COR-L47 (cell line): ENCODE measurements at regions not wholly inside any gene's neighbourhood (a gene's known extent, or its start where the extent isn't known, plus 50 kb on each side); places are given as distances from the start of the nearest gene placed in this dataset.

Source experiments
- DNase-seq: peaks from one replicate; lab custom pipeline; 2025; lab: John Stamatoyannopoulos, UW

DNA sequence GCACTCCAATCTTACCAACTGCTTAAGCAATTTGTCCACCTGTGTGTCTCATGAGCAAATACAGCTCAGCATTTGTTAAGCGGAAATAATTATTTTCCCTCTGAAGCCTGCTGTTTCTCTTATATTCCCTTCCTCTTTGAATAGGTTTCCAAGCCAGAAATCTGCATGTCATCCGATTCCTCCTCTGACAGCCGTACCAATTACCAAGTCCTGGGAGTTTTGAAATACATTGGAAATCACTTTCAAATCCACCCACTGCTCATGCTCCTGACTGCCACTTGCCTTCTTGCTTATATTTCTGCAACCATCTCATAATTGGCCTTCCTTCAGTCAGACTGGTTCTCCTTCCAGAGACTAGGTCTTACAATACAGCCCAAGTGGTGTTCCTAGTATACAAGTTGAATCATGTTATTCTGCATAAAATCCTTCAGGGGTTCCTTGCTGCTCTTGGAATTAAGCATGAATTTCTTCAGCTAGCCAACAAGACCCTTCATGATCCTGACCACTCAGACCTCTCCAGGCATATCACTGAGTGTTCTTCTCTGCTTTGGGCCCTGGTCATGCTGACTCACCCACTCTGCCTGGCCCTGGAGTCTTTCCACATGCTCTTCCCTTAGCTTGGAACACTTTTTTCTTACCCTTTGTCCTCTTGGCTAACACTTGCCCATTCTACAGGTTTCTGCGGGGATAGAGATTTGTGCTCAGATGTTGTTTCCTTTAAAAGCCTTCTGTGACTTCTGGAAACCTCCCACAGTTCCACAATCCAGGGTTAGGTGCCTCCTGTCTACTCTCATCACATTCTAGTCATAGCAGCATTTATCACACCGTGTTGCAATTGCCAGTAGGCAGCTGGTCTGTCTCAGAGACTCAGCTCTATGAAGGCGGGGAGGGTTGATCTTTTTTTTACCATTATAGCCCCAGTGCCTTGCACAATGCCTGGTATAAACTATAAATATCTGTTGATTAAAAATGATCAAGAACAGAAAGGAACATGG lies 157.6 kb downstream of the ARL6IP6 start:
- no peak for DNase-seq

DNA sequence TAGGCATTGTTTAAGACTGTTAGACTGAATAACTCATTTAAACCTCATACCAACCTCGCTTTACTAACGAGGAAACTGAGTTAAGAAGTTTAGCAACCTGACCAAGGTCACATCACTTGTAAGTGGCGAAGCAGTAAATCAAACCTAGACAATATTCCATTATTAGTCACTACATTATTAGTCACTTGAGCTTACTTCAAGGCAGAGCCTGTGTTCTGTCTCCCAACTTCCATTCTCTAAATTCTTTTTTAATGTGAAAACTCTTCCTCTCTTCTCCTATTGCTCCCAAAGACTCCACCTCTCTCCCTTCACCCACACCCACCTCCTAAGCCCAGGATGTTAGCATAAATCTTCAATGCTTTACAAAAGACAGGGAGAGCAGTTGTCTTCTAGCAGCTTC lies 156.5 kb downstream of the ARL6IP6 start:
- DNase-seq: no peak

DNA sequence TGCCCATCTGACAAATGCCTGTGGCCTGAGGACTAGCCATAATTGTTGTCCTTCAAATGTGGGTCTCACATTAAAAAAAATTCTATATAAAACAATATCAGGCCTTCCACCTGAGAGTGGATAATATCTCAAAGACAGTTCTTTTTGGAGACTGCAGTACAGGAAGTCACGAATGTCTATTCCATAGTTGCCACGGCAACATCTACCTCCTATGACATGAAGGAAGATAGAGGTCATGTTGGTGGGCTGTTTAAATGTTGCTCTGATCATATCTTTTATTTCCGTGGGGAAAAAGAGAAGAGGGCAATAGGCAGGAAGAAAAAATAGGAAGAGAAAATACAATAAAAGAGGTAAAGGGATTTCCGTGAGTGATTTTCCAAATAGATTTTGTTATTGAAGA lies 151.8 kb downstream of the ARL6IP6 start:
- DNase-seq: no peak

DNA sequence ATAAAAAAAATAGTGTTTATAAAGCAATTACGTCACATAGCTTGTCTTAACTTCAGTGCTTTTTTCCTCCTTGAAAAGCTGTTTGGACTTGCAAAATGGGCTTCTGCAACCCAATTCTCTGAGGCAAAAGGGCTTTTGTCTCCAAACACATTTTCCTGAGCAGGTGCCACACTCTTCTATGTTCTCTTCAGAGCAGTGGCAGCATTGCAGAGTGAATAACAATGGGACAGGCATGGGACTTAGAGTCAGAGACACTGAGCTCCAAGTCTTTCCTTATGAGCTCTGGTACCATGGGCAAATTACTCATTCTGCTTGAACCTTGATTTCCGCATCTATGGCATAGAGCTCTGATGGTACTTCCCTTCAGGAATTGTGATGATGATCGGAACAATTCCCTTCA lies 149.0 kb downstream of the ARL6IP6 start:
- no peak for DNase-seq

GRCh38 chr2:152864601-152865149 lies 146.3 kb downstream of the ARL6IP6 start:
- DNase-seq: no peak

DNA sequence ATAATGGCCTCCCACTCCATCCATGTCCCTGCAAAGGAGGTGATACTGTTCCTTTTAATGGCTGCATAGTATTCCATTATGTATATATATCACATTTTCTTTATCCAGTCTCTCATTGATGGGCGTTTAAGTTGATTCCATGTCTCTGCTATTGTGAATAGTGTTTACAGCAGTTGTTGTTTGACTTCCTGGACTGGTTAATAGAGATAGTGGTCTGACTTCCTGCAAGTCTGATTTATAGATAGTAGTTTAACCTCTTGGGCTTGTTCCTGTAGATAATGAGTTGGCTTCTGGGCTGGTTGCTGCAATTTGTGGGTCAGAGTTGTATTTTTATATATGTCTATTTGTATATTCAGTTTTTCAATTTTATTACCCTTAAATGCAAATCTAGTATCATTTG lies 145.4 kb downstream of the ARL6IP6 start:
- no peak for DNase-seq

DNA sequence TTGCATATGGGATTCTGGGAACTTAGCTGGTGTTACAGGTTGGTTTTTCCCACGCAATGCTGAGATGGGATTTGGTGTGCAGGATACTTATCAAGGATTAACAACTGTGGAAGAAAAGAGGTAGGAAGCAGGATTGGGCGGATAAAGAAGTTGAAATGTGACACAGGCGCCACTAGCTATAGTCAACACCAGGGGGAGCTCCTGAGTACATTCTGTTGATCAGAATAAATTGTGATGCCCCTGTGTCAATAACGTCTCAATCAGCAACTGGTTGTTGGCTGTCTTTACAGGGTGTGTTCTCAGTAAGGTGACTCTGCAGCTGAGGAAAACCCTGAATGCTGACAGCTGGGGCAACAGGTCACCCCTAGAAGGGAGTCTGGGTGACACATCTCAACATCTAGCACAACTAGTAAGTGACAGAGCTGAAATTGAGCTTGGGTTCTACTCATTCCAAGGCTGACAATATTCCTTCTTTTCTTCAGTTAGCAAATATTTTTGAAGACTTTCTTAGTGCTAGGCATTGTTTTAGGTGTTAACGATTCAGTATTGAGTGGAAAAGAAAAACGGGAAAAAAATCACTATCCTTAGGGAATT lies 143.0 kb downstream of the ARL6IP6 start:
- peak; percentile 35 for DNase-seq

DNA sequence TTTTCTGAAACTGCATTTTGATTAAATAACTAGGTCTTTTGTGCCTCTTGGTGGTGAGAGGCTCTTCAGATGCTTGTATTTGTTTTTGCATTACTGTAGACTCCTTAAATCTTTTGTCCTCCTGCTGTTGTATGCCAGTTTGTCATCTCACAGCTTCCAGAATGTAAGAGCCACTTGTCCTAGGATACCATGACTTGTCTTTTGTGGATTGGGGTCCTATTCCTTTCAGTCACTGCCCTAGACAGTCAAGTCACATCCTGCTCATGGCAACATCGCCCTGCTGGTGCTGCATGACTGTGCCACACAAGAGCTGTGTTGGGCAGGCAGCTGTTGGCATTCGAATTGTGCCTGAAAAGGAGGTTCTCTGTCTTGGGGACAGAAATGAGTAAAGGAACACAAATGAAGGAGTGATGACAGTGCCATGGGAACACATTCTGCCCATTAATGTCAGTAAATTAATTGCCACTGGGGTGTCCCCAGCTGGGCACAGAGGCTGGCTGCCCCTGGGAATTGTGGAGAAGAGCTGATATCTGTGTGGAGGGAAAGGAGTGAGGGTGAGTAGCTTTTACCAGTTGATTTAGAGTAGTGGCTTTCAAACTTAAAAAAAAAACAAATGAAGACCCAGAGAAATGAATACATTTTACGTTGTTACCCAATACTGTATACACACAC lies 140.3 kb downstream of the ARL6IP6 start:
- DNase-seq: no peak

GRCh38 chr2:152846697-152847470 lies 128.5 kb downstream of the ARL6IP6 start:
- no peak for DNase-seq

- DNase-seq: no peak
These were observed 117.3 kb downstream of the ARL6IP6 start for GRCh38 chr2:152835674-152836073.

GRCh38 chr2:152827944-152828343 lies 109.5 kb downstream of the ARL6IP6 start:
- no peak for DNase-seq

GRCh38 chr2:152826581-152827279 lies 108.3 kb downstream of the ARL6IP6 start:
- DNase-seq: peak; percentile 27

- DNase-seq: no peak
These were observed 107.4 kb downstream of the ARL6IP6 start for GRCh38 chr2:152825834-152826233.

DNA sequence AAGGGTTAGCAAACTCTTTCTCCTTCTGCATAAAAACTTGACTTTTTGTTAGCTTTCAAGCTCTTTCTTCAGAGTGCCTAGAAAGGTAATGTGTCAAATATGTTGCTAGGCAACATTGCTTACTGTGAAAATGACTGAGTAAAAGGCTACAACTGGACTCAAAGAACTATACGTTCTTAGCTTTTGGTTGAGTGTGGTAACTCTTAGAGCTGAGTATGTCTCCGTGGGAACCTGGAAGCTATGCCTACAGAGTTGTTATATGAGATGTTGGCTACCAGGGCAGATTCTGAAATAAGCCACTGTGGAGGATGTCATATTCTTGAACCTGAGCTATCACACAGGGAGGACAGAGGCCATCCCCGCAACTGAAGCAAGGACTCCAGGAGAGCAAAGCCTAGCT lies 105.5 kb downstream of the ARL6IP6 start:
- DNase-seq: no peak

DNA sequence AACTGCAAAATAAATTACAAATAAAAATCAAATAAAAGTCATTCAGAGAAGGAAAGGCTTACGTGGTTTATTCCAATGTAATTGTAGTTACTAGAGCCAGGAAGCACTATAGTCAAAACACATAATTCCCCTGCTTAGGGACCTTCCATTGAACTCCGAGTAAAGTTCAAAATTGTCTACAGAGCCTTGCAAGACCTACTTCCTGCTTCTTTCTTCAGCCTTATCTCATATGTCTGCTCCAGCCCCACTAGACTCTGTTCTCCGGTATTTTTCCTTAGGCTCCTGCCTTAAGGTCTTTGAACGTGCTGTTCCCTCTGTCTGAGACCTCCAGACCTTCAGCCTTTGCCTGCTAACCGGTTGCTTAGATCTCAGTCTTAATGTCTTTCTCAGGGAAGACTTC lies 104.3 kb downstream of the ARL6IP6 start:
- DNase-seq: no peak

GRCh38 chr2:152820048-152820447 lies 101.6 kb downstream of the ARL6IP6 start:
- DNase-seq: no peak

GRCh38 chr2:152815634-152816257 lies 97.3 kb downstream of the ARL6IP6 start:
- no peak for DNase-seq

- no peak for DNase-seq
These were observed 96.1 kb downstream of the ARL6IP6 start for GRCh38 chr2:152814475-152815030.

- DNase-seq: no peak
These were observed 94.9 kb downstream of the ARL6IP6 start for GRCh38 chr2:152813351-152813750.
